Loucy (cell line): ENCODE measurements at regions not wholly inside any gene's neighbourhood (a gene's known extent, or its start where the extent isn't known, plus 50 kb on each side); places are given as distances from the start of the nearest gene placed in this dataset.

Experiments
- CTCF ChIP-seq: fragments of 200-600 bp; sonication (generic); conservative IDR thresholded peaks from 2 replicates; pipeline ENCODE4 v1.5.1; 2014; ENCODE audit warnings: mild to moderate bottlenecking, antibody characterized with exemption, low read length
- EZH2phosphoT487 ChIP-seq: fragments of 200-600 bp; IDR thresholded peaks from 2 replicates; pipeline ENCODE4 v1.6.1; 2018; ENCODE audit warnings: antibody characterized with exemption, mild to moderate bottlenecking, moderate library complexity, borderline replicate concordance

- TF ChIP-seq CTCF = no peak
- no peak for TF ChIP-seq EZH2phosphoT487
These were observed 659.5 kb upstream of the NRG3 start for GRCh38 chr10:81215498-81215897.
